DND-41 (cell line): ENCODE measurements at regions not wholly inside any gene's neighbourhood (a gene's known extent, or its start where the extent isn't known, plus 50 kb on each side); places are given as distances from the start of the nearest gene placed in this dataset.
"Not testable (repeated sequence)": the region's sequence is repeated elsewhere in the genome, so short reads cannot be mapped to it uniquely, and the experiment has no call there.

ENCODE experiments used
- CTCF ChIP-seq: IDR thresholded peaks from 2 replicates; pipeline ENCODE4 v1.5.1; 2012; ENCODE audit warnings: borderline replicate concordance, low read length, moderate library complexity, mild to moderate bottlenecking; ENCODE audit not compliant: poor library complexity, severe bottlenecking; ENCODE audit errors: extremely low read depth
- EZH2 ChIP-seq: IDR thresholded peaks from 3 replicates; pipeline ENCODE4 v1.6.1; 2012; ENCODE audit warnings: borderline replicate concordance, low read depth, mild to moderate bottlenecking, moderate library complexity, low read length, inconsistent platforms; ENCODE audit not compliant: severe bottlenecking

- not testable (repeated sequence) for TF ChIP-seq CTCF, EZH2
Observed at GRCh38 chr16:21365541-21365940, 87.5 kb upstream of the CRYM start.
